ENCODE measurements at regions not wholly inside any gene's neighbourhood (a gene's known extent, or its start where the extent isn't known, plus 50 kb on each side); places are given as distances from the start of the nearest gene placed in this dataset.
"Not testable (repeated sequence)": the region's sequence is repeated elsewhere in the genome, so short reads cannot be mapped to it uniquely, and the experiment has no call there.

DNA sequence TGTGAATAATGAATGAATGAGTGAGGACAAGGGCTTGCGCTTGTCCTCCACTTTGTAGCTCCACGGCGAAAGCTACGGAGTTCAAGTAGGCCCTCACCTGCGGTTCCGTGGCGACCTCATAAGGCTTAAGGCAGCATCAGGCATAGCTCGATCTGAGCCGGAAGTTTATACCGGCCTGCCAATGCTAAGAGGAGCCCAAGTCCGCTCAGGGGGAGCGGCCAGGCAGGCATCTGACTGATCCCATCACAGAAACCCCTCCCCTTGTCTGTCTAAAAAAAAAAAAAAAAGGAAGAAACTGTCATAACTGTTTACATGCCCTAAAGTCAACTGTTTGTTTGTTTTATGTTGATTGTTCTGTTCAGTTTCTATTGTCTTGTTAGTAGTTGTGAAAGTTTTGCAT, 124.4 kb upstream of the KRTAP5-11 start:
- not testable (repeated sequence) for H3K4me1 Mint-ChIP-seq (ENCODE audit: low read depth); ATAC-seq; DNase-seq; H3K27me3 Mint-ChIP-seq (ENCODE audit: low read depth); H3K9me3 Mint-ChIP-seq; H3K36me3 Mint-ChIP-seq (ENCODE audit: insufficient read depth); H3K4me3 Mint-ChIP-seq

DNA sequence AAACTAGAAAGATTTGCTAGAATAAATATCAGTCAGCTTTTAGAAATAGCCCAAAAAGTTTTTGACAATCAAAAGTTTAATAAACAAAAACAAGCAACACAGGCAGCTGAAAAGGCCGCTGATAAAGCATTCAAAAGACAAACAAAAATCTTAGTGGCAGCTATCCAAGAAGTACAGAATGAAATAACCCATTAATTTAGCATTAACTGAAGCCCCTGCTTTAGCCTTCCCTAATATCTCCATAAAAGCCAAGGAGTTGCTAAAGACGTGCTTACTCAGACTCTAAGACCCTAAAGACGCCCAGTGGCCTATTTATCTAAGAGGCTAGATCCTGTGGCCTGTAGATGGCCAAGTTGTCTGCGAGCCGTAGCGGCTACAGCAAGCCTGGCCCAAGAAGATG, 123.5 kb upstream of the DEFB108B start:
- not testable (repeated sequence) for H3K27me3 Mint-ChIP-seq (ENCODE audit: low read depth); H3K9me3 Mint-ChIP-seq; H3K36me3 Mint-ChIP-seq (ENCODE audit: insufficient read depth); H3K4me1 Mint-ChIP-seq (ENCODE audit: low read depth); DNase-seq; ATAC-seq; H3K4me3 Mint-ChIP-seq

DNA sequence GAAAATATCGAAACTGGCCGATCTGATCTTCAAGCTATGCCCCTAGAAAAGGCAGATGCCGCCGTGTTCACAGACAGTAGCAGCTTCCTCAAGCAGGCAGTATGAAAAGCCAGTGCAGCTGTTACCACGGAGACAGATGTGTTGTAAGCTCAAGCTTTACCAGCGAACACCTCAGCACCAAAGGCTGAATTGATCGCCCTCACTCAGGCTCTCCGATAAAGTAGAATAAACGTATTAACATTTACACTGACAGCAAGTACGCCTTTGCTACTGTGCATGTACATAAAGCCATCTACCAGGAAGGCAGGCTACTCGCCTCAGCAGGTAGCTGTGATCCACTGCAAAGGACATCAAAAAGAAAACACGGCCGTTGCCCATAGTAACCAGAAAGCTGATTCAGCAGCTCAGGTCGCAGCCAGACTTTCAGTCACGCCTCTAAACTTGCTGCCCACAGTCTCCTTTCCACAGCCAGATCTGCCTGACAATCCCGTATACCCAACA, 122.8 kb upstream of the DEFB108B start:
- H3K27me3 Mint-ChIP-seq (ENCODE audit: low read depth); H3K36me3 Mint-ChIP-seq (ENCODE audit: insufficient read depth); H3K4me1 Mint-ChIP-seq (ENCODE audit: low read depth); H3K9me3 Mint-ChIP-seq; H3K4me3 Mint-ChIP-seq; ATAC-seq: not testable (repeated sequence)
- DNase-seq: peak; percentile 10

DNA sequence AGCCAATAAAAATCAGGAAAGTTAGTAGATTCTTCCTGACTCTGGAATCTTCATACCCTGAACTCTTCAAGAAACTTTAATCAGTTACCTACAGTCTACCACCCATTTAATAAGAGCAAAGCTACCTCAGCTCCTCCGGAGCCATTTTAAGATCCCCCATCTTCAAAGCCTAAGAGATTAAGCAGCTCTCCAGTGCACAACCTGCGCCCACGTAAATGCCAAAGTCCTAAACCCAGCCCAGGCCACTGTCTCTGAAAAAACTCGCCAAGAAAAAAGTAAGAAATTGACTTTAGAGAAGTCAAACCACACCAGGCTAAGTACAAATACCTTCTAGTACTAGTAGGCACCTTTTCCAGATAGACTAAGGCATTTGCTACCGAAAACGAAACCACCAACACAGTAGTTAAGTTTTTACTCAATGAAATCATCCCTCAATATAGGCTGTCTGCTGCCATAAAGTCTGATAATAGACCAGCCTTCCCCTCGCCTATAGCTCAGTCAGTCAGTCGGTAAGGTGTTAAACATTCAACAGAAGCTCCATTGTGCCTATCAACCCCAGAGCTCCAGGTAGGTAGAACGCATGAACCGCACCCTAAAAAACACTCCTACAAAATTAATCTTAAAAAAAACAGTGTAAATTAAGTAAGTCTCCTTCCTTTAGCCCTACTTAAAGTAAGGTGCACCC, 122.2 kb upstream of the DEFB108B start:
- not testable (repeated sequence) for H3K27me3 Mint-ChIP-seq (ENCODE audit: low read depth); H3K4me3 Mint-ChIP-seq; H3K36me3 Mint-ChIP-seq (ENCODE audit: insufficient read depth); H3K9me3 Mint-ChIP-seq; DNase-seq; H3K4me1 Mint-ChIP-seq (ENCODE audit: low read depth); ATAC-seq

DNA sequence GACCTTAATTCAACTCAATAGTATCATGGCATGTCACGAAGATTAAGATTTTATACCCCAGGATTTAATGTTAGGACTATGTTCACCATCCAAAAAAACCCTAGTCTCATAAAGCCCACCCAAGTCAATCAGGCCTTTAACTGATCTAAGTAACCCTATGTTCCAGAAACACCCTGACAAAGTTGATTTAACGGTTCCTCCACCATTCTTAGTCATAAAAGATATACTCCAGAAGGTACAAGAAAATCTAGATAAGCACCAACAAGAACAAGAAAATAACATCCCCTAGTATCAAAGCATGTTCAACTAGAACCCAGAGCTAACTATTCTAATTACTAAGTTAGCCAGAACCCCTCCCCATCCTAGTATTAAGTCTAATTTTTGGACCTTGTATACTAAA, 120.7 kb upstream of the DEFB108B start:
- not testable (repeated sequence) for H3K36me3 Mint-ChIP-seq (ENCODE audit: insufficient read depth); DNase-seq; H3K4me3 Mint-ChIP-seq; ATAC-seq; H3K27me3 Mint-ChIP-seq (ENCODE audit: low read depth); H3K4me1 Mint-ChIP-seq (ENCODE audit: low read depth); H3K9me3 Mint-ChIP-seq

- not testable (repeated sequence) for H3K9me3 Mint-ChIP-seq; DNase-seq; H3K27me3 Mint-ChIP-seq (ENCODE audit: low read depth); H3K4me3 Mint-ChIP-seq; H3K36me3 Mint-ChIP-seq (ENCODE audit: insufficient read depth); H3K4me1 Mint-ChIP-seq (ENCODE audit: low read depth); ATAC-seq
Observed at GRCh38 chr11:71712846-71713245, 120.2 kb upstream of the DEFB108B start.

DNA sequence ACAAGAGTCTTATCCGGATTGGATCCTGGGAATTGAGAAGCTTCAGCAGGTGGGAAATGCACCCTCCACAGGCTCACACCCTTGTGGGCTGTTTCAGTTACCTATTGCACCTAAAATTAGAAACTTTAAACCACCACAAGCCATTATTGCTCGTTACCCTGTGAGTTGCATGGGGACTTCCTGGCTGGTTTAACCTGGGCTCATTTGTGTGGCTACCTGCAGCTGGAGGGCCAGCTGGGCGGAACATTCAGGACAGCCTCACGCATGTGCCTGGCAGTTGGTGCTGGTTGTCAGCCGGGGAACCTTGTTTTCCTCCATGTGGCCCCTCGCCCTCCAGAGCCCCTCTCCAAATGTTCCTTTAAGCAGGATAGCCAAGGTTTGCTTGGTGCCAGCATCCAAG, 118.5 kb upstream of the DEFB108B start:
- H3K9me3 Mint-ChIP-seq; H3K36me3 Mint-ChIP-seq (ENCODE audit: insufficient read depth); ATAC-seq: not testable (repeated sequence)

GRCh38 chr11:71721840-71722239, 111.2 kb upstream of the DEFB108B start:
- not testable (repeated sequence) for H3K36me3 Mint-ChIP-seq (ENCODE audit: insufficient read depth)

More for the DNA sequence above, 118.5 kb upstream of the DEFB108B start:
- not testable (repeated sequence) for H3K4me3 Mint-ChIP-seq; H3K4me1 Mint-ChIP-seq (ENCODE audit: low read depth); H3K27me3 Mint-ChIP-seq (ENCODE audit: low read depth); DNase-seq

DNA sequence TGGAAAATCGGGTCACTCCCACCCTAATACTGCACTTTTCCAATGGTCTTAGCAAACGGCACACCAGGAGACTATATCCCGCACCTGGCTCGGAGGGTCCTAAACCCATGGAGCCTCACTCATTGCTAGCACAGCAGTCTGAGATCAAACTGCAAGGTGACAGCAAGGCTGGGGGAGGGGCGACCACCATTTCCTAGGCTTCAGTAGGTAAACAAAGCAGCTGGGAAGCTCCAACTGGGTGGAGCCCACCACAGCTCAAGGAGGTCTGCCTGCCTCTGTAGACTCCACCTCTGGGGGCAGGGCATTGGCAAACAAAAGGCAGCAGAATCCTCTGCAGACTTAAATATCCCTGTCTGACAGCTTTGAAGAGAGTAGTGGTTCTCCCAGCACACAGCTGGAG, 109.0 kb upstream of the DEFB108B start:
- H3K4me3 Mint-ChIP-seq; H3K36me3 Mint-ChIP-seq (ENCODE audit: insufficient read depth); H3K9me3 Mint-ChIP-seq; H3K4me1 Mint-ChIP-seq (ENCODE audit: low read depth); ATAC-seq; DNase-seq: not testable (repeated sequence)
- peaks cover 24% of the 10 kb centered on the region for H3K27me3 Mint-ChIP-seq (ENCODE audit: low read depth)

More at GRCh38 chr11:71721840-71722239, 111.2 kb upstream of the DEFB108B start:
- not testable (repeated sequence) for H3K9me3 Mint-ChIP-seq; H3K4me3 Mint-ChIP-seq; H3K4me1 Mint-ChIP-seq (ENCODE audit: low read depth); ATAC-seq; DNase-seq
- peaks cover 24% of the 10 kb centered on the region for H3K27me3 Mint-ChIP-seq (ENCODE audit: low read depth)

GRCh38 chr11:71730748-71731147, 102.3 kb upstream of the DEFB108B start:
- DNase-seq; H3K4me3 Mint-ChIP-seq; H3K9me3 Mint-ChIP-seq; H3K27me3 Mint-ChIP-seq (ENCODE audit: low read depth); H3K36me3 Mint-ChIP-seq (ENCODE audit: insufficient read depth); ATAC-seq; H3K4me1 Mint-ChIP-seq (ENCODE audit: low read depth): not testable (repeated sequence)

DNA sequence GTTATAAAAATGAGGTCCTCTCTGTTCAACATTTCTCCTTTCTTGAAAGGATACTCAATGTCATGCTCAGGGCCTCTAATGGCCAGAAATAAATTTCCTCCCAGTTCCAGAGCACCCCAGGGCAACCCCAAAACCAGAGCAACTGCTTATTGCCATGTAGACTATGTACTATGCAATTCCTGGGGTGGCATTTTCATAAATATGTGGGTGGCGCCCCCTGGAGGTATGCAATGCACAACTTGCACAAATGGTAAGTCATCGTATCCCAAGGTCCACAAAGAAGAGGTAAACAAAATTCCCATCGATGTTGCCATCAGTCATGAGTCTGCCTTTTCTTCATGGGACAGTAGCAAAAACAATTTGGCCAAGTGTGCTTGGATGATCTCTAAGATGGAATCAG, 98.6 kb upstream of the DEFB108B start:
- not testable (repeated sequence) for H3K36me3 Mint-ChIP-seq (ENCODE audit: insufficient read depth); ATAC-seq; H3K4me3 Mint-ChIP-seq; H3K4me1 Mint-ChIP-seq (ENCODE audit: low read depth); H3K27me3 Mint-ChIP-seq (ENCODE audit: low read depth); H3K9me3 Mint-ChIP-seq
- DNase-seq: peak; percentile 20

- peaks cover 21% of the 10 kb centered on the region for H3K27me3 Mint-ChIP-seq (ENCODE audit: low read depth)
- not testable (repeated sequence) for H3K4me1 Mint-ChIP-seq (ENCODE audit: low read depth); ATAC-seq; DNase-seq; H3K36me3 Mint-ChIP-seq (ENCODE audit: insufficient read depth); H3K9me3 Mint-ChIP-seq; H3K4me3 Mint-ChIP-seq
Observed at GRCh38 chr11:71738317-71738716, 94.7 kb upstream of the DEFB108B start.

DNA sequence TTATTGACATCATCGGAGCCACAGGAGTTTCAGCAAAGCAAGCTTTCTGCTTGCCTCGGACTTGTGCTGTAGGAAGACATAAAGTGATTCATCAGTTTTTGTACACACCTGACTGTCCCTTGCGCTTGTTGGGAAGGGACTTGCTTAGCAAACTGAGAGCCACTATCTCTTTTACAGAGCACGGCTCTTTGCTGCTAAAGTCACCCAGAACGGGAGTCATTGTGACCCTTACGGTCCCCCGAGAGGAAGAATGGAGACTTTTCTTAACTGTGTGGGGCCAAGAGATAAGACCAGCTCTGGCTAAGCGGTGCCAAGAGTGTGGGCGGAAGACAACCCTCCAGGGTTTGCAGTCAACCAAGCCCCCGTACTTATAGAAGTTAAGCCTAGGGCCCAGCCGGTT, 89.6 kb upstream of the DEFB108B start:
- H3K9me3 Mint-ChIP-seq; H3K4me1 Mint-ChIP-seq (ENCODE audit: low read depth); DNase-seq; ATAC-seq; H3K4me3 Mint-ChIP-seq; H3K36me3 Mint-ChIP-seq (ENCODE audit: insufficient read depth): not testable (repeated sequence)
- H3K27me3 Mint-ChIP-seq (ENCODE audit: low read depth): peaks cover 25% of the 10 kb centered on the region

DNA sequence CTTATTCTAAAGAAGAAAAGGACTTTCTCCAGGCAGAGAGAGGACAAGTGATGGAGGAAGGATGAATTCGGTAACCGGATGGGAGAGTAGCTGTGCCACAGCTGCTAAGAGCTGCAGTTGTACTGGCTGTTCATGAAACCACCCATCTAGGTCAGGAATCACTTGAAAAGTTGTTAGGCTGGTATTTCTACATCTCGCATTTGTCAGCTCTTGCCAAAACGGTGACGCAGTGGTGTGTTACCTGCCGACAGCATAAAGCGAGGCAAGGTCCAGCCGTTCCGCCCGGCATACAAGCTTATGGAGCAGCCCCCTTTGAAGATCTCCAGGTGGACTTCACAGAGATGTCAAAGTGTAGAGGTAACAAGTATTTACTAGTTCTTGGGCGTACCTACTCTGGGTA, 87.3 kb upstream of the DEFB108B start:
- not testable (repeated sequence) for H3K4me1 Mint-ChIP-seq (ENCODE audit: low read depth); H3K4me3 Mint-ChIP-seq; H3K9me3 Mint-ChIP-seq; DNase-seq; H3K36me3 Mint-ChIP-seq (ENCODE audit: insufficient read depth); ATAC-seq
- peaks cover 26% of the 10 kb centered on the region for H3K27me3 Mint-ChIP-seq (ENCODE audit: low read depth)

- H3K9me3 Mint-ChIP-seq; H3K4me1 Mint-ChIP-seq (ENCODE audit: low read depth); H3K4me3 Mint-ChIP-seq: not testable (repeated sequence)
Observed at GRCh38 chr11:71746263-71746662, 86.7 kb upstream of the DEFB108B start.

More at GRCh38 chr11:71746263-71746662, 86.7 kb upstream of the DEFB108B start:
- peaks cover 24% of the 10 kb centered on the region for H3K27me3 Mint-ChIP-seq (ENCODE audit: low read depth)
- not testable (repeated sequence) for H3K36me3 Mint-ChIP-seq (ENCODE audit: insufficient read depth); DNase-seq; ATAC-seq

All from activated T-cell treated with anti-CD3 and anti-CD28 coated beads, Interleukin-2, amount 50 U/mL, for 4 hours (primary cell).